ES-I3 (cell line): ENCODE measurements at regions not wholly inside any gene's neighbourhood (a gene's known extent, or its start where the extent isn't known, plus 50 kb on each side); places are given as distances from the start of the nearest gene placed in this dataset.

Experiments used
- H3K36me3 ChIP-seq: 2 replicates; pipeline ENCODE4 v1.6.1; 2013; ENCODE audit warnings: mild to moderate bottlenecking, low read length, control low read depth, moderate library complexity; ENCODE audit not compliant: insufficient read depth
- H3K4me1 ChIP-seq: 2 replicates; pipeline ENCODE4 v1.6.1; 2013; ENCODE audit warnings: mild to moderate bottlenecking, control low read depth, low read length; ENCODE audit not compliant: insufficient read depth
- H3K9ac ChIP-seq: 2 replicates; pipeline ENCODE4 v1.6.1; 2013; ENCODE audit warnings: low read depth, mild to moderate bottlenecking, low read length, moderate library complexity
- H3K9me3 ChIP-seq: 2 replicates; pipeline ENCODE4 v1.6.1; 2013; ENCODE audit warnings: mild to moderate bottlenecking, low read length, moderate library complexity; ENCODE audit not compliant: control insufficient read depth, insufficient read depth

- Histone ChIP-seq H3K9me3 (no peaks in the 10 kb centered on the region), H3K9ac (no peak overlapping the region), H3K4me1 (no peaks in the 10 kb centered on the region; the same call in 1 of the 2 replicates), H3K36me3 (no peaks in the 10 kb centered on the region)
Observed at GRCh38 chr12:76611533-76611932, 52.0 kb upstream of the OSBPL8 start.

- Histone ChIP-seq H3K9ac (no peak overlapping the region), H3K9me3 (no peaks in the 10 kb centered on the region), H3K36me3 (no peaks in the 10 kb centered on the region), H3K4me1 (no peaks in the 10 kb centered on the region; the same call in 1 of the 2 replicates)
Observed at GRCh38 chr12:76614364-76614763, 54.8 kb upstream of the OSBPL8 start.

GRCh38 chr12:76618031-76618430 lies 58.5 kb upstream of the OSBPL8 start:
- no peaks in the 10 kb centered on the region for H3K9me3 ChIP-seq
- no peak overlapping the region for H3K9ac ChIP-seq
- H3K36me3 ChIP-seq: no peaks in the 10 kb centered on the region
- H3K4me1 ChIP-seq: peaks cover 4% of the 10 kb centered on the region; the same call in 1 of the 2 replicates

- H3K36me3 ChIP-seq: no peaks in the 10 kb centered on the region
- H3K4me1 ChIP-seq: peaks cover 4% of the 10 kb centered on the region; the same call in 1 of the 2 replicates
- H3K9me3 ChIP-seq: no peaks in the 10 kb centered on the region
- no peak overlapping the region for H3K9ac ChIP-seq
Observed at GRCh38 chr12:76621582-76622024, 62.0 kb upstream of the OSBPL8 start.

- no peaks in the 10 kb centered on the region for H3K36me3 ChIP-seq
- no peak overlapping the region for H3K9ac ChIP-seq
- no peaks in the 10 kb centered on the region for H3K9me3 ChIP-seq
- peaks cover 4% of the 10 kb centered on the region; the same call in 1 of the 2 replicates for H3K4me1 ChIP-seq
Observed at GRCh38 chr12:76622351-76622750, 62.8 kb upstream of the OSBPL8 start.

- H3K36me3 ChIP-seq: no peaks in the 10 kb centered on the region
Observed at GRCh38 chr12:76622915-76623314, 63.3 kb upstream of the OSBPL8 start.

GRCh38 chr12:76623931-76624330 lies 64.4 kb upstream of the OSBPL8 start:
- H3K36me3 ChIP-seq: no peaks in the 10 kb centered on the region
- H3K9ac ChIP-seq: no peak overlapping the region
- no peaks in the 10 kb centered on the region for H3K9me3 ChIP-seq
- H3K4me1 ChIP-seq: peaks cover 4% of the 10 kb centered on the region; the same call in 1 of the 2 replicates

More at GRCh38 chr12:76622915-76623314, 63.3 kb upstream of the OSBPL8 start:
- Histone ChIP-seq H3K4me1 (peaks cover 4% of the 10 kb centered on the region; the same call in 1 of the 2 replicates), H3K9ac (no peak overlapping the region), H3K9me3 (no peaks in the 10 kb centered on the region)

- Histone ChIP-seq H3K36me3 (no peaks in the 10 kb centered on the region), H3K4me1 (peaks cover 5% of the 10 kb centered on the region; the same call in 1 of the 2 replicates), H3K9ac (no peak overlapping the region), H3K9me3 (no peaks in the 10 kb centered on the region)
Observed at GRCh38 chr12:76627346-76628135, 68.0 kb upstream of the OSBPL8 start.

- no peaks in the 10 kb centered on the region for H3K9me3 ChIP-seq
- H3K36me3 ChIP-seq: no peaks in the 10 kb centered on the region
- no peak overlapping the region for H3K9ac ChIP-seq
- H3K4me1 ChIP-seq: peaks cover 9% of the 10 kb centered on the region; the same call in 1 of the 2 replicates
Observed at GRCh38 chr12:76628745-76629144, 69.2 kb upstream of the OSBPL8 start.

- Histone ChIP-seq H3K9me3 (no peaks in the 10 kb centered on the region), H3K9ac (no peak overlapping the region), H3K4me1 (peaks cover 22% of the 10 kb centered on the region), H3K36me3 (no peaks in the 10 kb centered on the region)
Observed at GRCh38 chr12:76631741-76632140, 72.2 kb upstream of the OSBPL8 start.

GRCh38 chr12:76633415-76633814 lies 73.8 kb upstream of the OSBPL8 start:
- Histone ChIP-seq H3K9ac (no peak overlapping the region), H3K9me3 (no peaks in the 10 kb centered on the region), H3K36me3 (no peaks in the 10 kb centered on the region), H3K4me1 (peaks cover 22% of the 10 kb centered on the region)

GRCh38 chr12:76634133-76634532 lies 74.6 kb upstream of the OSBPL8 start:
- no peaks in the 10 kb centered on the region for H3K36me3 ChIP-seq
- peaks cover 26% of the 10 kb centered on the region for H3K4me1 ChIP-seq
- no peak overlapping the region for H3K9ac ChIP-seq
- H3K9me3 ChIP-seq: no peaks in the 10 kb centered on the region

- Histone ChIP-seq H3K36me3 (no peaks in the 10 kb centered on the region), H3K4me1 (peaks cover 31% of the 10 kb centered on the region), H3K9ac (no peak overlapping the region), H3K9me3 (no peaks in the 10 kb centered on the region)
Observed at GRCh38 chr12:76636121-76636692, 76.6 kb upstream of the OSBPL8 start.

GRCh38 chr12:76637807-76638206 lies 78.2 kb upstream of the OSBPL8 start:
- Histone ChIP-seq H3K36me3 (no peaks in the 10 kb centered on the region), H3K4me1 (peaks cover 26% of the 10 kb centered on the region), H3K9me3 (no peaks in the 10 kb centered on the region), H3K9ac (no peak overlapping the region)

- H3K9me3 ChIP-seq: no peaks in the 10 kb centered on the region
- H3K9ac ChIP-seq: no peak overlapping the region
- H3K36me3 ChIP-seq: no peaks in the 10 kb centered on the region
- H3K4me1 ChIP-seq: peaks cover 13% of the 10 kb centered on the region
Observed at GRCh38 chr12:76639646-76640045, 80.1 kb upstream of the OSBPL8 start.
